H1 (cell line): ENCODE measurements at regions not wholly inside any gene's neighbourhood (a gene's known extent, or its start where the extent isn't known, plus 50 kb on each side); places are given as distances from the start of the nearest gene placed in this dataset.

Experiments used
- CTCF ChIA-PET: fragments of 300-600 bp; sonication (Branson Sonifier 250); formaldehyde crosslinking; loops from one replicate; lab custom pipeline; 2021; ENCODE audit not compliant: partially characterized antibody; lab: Charles Lee
- POLR2A ChIA-PET: fragments of 300-600 bp; sonication (Branson Sonifier 250); formaldehyde crosslinking; loops from one replicate; lab custom pipeline; 2021; ENCODE audit warnings: inconsistent platforms; ENCODE audit not compliant: partially characterized antibody; lab: Charles Lee
- DNase-seq, 2 experiments: peaks; one replicate each; pipeline versions ENCODE4 v3.0.0 to v3.0.0-alpha.2; 2010 to 2022; ENCODE audit warnings: low spot score in 2 of 2, low read depth in 1 of 2, mixed read lengths in 1 of 2
- FAIRE-seq: peaks from 2 replicates; lab custom pipeline; 2011; peaks lifted over from hg19 to GRCh38; lab: Jason Lieb, UNC
- H2AFZ ChIP-seq: 2 replicates; pipeline ENCODE4 v1.8.1; 2012; ENCODE audit warnings: low read length, inconsistent platforms
- H2AK5ac ChIP-seq: 2 replicates; pipeline ENCODE4 v1.6.1; 2013; ENCODE audit warnings: low read depth, low read length
- H2BK120ac ChIP-seq: replicated peaks from 2 replicates; pipeline ENCODE3; 2013; ENCODE audit warnings: low read depth, low read length, inconsistent platforms
- H2BK12ac ChIP-seq: 2 replicates; pipeline ENCODE4 v1.6.1; 2013; ENCODE audit warnings: low read depth, low read length
- H2BK15ac ChIP-seq: 2 replicates; pipeline ENCODE4 v1.6.1; 2013; ENCODE audit warnings: low read length
- H2BK20ac ChIP-seq: 2 replicates; pipeline ENCODE4 v1.6.1; 2013; ENCODE audit warnings: low read length
- H2BK5ac ChIP-seq: 2 replicates; pipeline ENCODE4 v1.6.1; 2013; ENCODE audit warnings: low read depth, low read length
- H3K14ac ChIP-seq: 2 replicates; pipeline ENCODE4 v1.6.1; 2013; ENCODE audit warnings: inconsistent platforms; ENCODE audit not compliant: insufficient read length
- H3K18ac ChIP-seq: 2 replicates; pipeline ENCODE4 v1.6.1; 2013; ENCODE audit warnings: low read length; ENCODE audit errors: extremely low read depth
- H3K23ac ChIP-seq: 2 replicates; pipeline ENCODE4 v1.6.1; 2013; ENCODE audit warnings: inconsistent platforms; ENCODE audit not compliant: insufficient read length
- H3K23me2 ChIP-seq: 2 replicates; pipeline ENCODE4 v1.6.1; 2013; ENCODE audit warnings: low read depth, low read length
- H3K27ac ChIP-seq: 2 replicates; pipeline ENCODE4 v1.6.1; 2011; ENCODE audit warnings: low read depth, low read length, inconsistent platforms
- H3K27me3 ChIP-seq, 4 experiments: replicated peaks in 1 of 4; 1 replicate in 1 of 4; 2 replicates in 3 of 4; pipeline versions ENCODE4 v1.6.1 to v1.8.1; 2011 to 2013; ENCODE audit warnings: low read length in 3 of 4, mild to moderate bottlenecking in 3 of 4, inconsistent platforms in 2 of 4, mixed read lengths in 2 of 4, moderate library complexity in 1 of 4; ENCODE audit not compliant: control insufficient read depth in 3 of 4, insufficient read depth in 3 of 4; ENCODE audit errors: extremely low read depth in 1 of 4
- H3K36me3 ChIP-seq, 4 experiments: 2 replicates each; pipeline versions ENCODE4 v1.6.1 to v1.8.1; 2011 to 2013; ENCODE audit warnings: mild to moderate bottlenecking in 4 of 4, low read length in 3 of 4, moderate library complexity in 2 of 4, control low read depth in 1 of 4, inconsistent platforms in 1 of 4; ENCODE audit not compliant: insufficient read depth in 4 of 4, control insufficient read depth in 2 of 4
- H3K4ac ChIP-seq: replicated peaks from 2 replicates; pipeline ENCODE3; 2013; ENCODE audit warnings: low read length, low read depth, mixed read lengths, inconsistent platforms; ENCODE audit not compliant: insufficient read length
- H3K4me1 ChIP-seq, 4 experiments: replicated peaks in 1 of 4; 1 replicate in 1 of 4; 2 replicates in 3 of 4; pipeline versions ENCODE4 v1.6.1 to v1.8.1; 2011 to 2013; ENCODE audit warnings: low read length in 3 of 4, inconsistent platforms in 2 of 4, mixed read lengths in 1 of 4; ENCODE audit not compliant: insufficient read depth in 4 of 4, control insufficient read depth in 3 of 4
- H3K4me2 ChIP-seq, 2 experiments: 2 replicates each; pipeline versions ENCODE4 v1.6.1 to v1.8.1; 2011 to 2013; ENCODE audit warnings: low read depth in 2 of 2, low read length in 2 of 2, control low read depth in 1 of 2, inconsistent platforms in 1 of 2, mild to moderate bottlenecking in 1 of 2; ENCODE audit not compliant: insufficient read depth in 1 of 2
- H3K4me3 ChIP-seq, 4 experiments: fragments of 200-600, 300-600 bp in 1 of 4; sonication (generic), shearing (Covaris generic), sonication (Bioruptor Twin) in 1 of 4; 2 replicates each; pipeline versions ENCODE4 v1.5.1 to v1.8.1; 2011 to 2016; ENCODE audit warnings: low read length in 4 of 4, low read depth in 3 of 4, control low read depth in 2 of 4, inconsistent platforms in 2 of 4, mild to moderate bottlenecking in 2 of 4, mixed read lengths in 1 of 4, moderate library complexity in 1 of 4; ENCODE audit not compliant: insufficient read depth in 2 of 4; ENCODE audit errors: extremely low read depth in 1 of 4
- H3K56ac ChIP-seq: replicated peaks from 2 replicates; pipeline ENCODE3; 2013; ENCODE audit warnings: low read depth, mild to moderate bottlenecking, mixed read lengths, low read length, inconsistent platforms; ENCODE audit not compliant: insufficient read length
- H3K79me1 ChIP-seq: 2 replicates; pipeline ENCODE4 v1.6.1; 2013; ENCODE audit warnings: low read depth, low read length, control low read depth
- H3K79me2 ChIP-seq, 2 experiments: 2 replicates each; pipeline versions ENCODE4 v1.6.1 to v1.8.1; 2012 to 2013; ENCODE audit warnings: low read length in 2 of 2, mild to moderate bottlenecking in 2 of 2, inconsistent platforms in 1 of 2; ENCODE audit not compliant: insufficient read depth in 2 of 2, control insufficient read depth in 1 of 2
- H3K9ac ChIP-seq, 4 experiments: replicated peaks in 1 of 4; 1 replicate in 1 of 4; 2 replicates in 3 of 4; pipeline versions ENCODE4 v1.6.1 to v1.8.1; 2011 to 2013; ENCODE audit warnings: low read depth in 3 of 4, low read length in 3 of 4, control low read depth in 2 of 4, mild to moderate bottlenecking in 2 of 4, moderate library complexity in 2 of 4, inconsistent platforms in 1 of 4; ENCODE audit errors: extremely low read depth in 1 of 4
- H3K9me3 ChIP-seq, 2 experiments: 2 replicates each; pipeline versions ENCODE4 v1.6.1 to v1.8.1; 2012 to 2013; ENCODE audit warnings: mild to moderate bottlenecking in 2 of 2, moderate library complexity in 2 of 2, control low read depth in 1 of 2, inconsistent platforms in 1 of 2, low read depth in 1 of 2, low read length in 1 of 2, mixed read lengths in 1 of 2; ENCODE audit not compliant: insufficient read depth in 2 of 2
- H4K20me1 ChIP-seq, 2 experiments: replicated peaks in 1 of 2; 2 replicates each; pipeline versions ENCODE3 to v1.8.1; 2011 to 2013; ENCODE audit warnings: inconsistent platforms in 2 of 2, low read length in 2 of 2, mild to moderate bottlenecking in 1 of 2; ENCODE audit not compliant: insufficient read depth in 2 of 2, control insufficient read depth in 1 of 2
- H4K5ac ChIP-seq: 2 replicates; pipeline ENCODE4 v1.6.1; 2013; ENCODE audit warnings: low read length, low read depth, mixed read lengths, inconsistent platforms; ENCODE audit not compliant: insufficient read length
- H4K8ac ChIP-seq: 2 replicates; pipeline ENCODE4 v1.8.0; 2013; ENCODE audit warnings: mild to moderate bottlenecking, moderate library complexity, low read length, inconsistent platforms; ENCODE audit not compliant: insufficient read depth; ENCODE audit errors: extremely low read depth
- H4K91ac ChIP-seq: replicated peaks from 2 replicates; pipeline ENCODE3; 2013; ENCODE audit warnings: low read length, mixed read lengths, inconsistent platforms; ENCODE audit not compliant: insufficient read length
- BRCA1 ChIP-seq: IDR thresholded peaks from 2 replicates; pipeline ENCODE4 v1.6.1; 2012; ENCODE audit warnings: low read depth, low read length, improper control_type of control experiment
- CBX5 ChIP-seq: fragments of 300-800, 300-1000 bp; sonication (generic); IDR thresholded peaks from 2 replicates; pipeline ENCODE4 v1.7.1; 2016; ENCODE audit warnings: antibody characterized with exemption, low read length, low read depth
- CBX8 ChIP-seq: fragments of 300-800, 300-1000 bp; sonication (generic); IDR thresholded peaks from 2 replicates; pipeline ENCODE4 v1.7.1; 2016; ENCODE audit warnings: low read depth, low read length, borderline replicate concordance
- CHD1 ChIP-seq: IDR thresholded peaks from 2 replicates; pipeline ENCODE4 v1.6.1; 2012; ENCODE audit warnings: low read depth, low read length, improper control_type of control experiment
- GABPA ChIP-seq: IDR thresholded peaks from 2 replicates; pipeline ENCODE4 v1.6.1; 2011; ENCODE audit warnings: mild to moderate bottlenecking, low read length, moderate library complexity, borderline replicate concordance; ENCODE audit not compliant: insufficient read depth
- KDM4A ChIP-seq: IDR thresholded peaks from one replicate; pipeline ENCODE4 v1.7.1; 2012; ENCODE audit warnings: low read depth, mild to moderate bottlenecking, moderate library complexity, low read length, inconsistent platforms; ENCODE audit not compliant: severe bottlenecking
- PHF8 ChIP-seq: fragments of 200-600 bp; sonication (generic); conservative IDR thresholded peaks from 2 replicates; pipeline ENCODE4 v1.7.1; 2012; ENCODE audit warnings: low read depth, mild to moderate bottlenecking, inconsistent platforms, low read length, moderate library complexity
- POLR2AphosphoS5 ChIP-seq: IDR thresholded peaks from 2 replicates; pipeline ENCODE4 v1.6.1; 2011; ENCODE audit warnings: low read depth, low read length
- RFX5 ChIP-seq: IDR thresholded peaks from 2 replicates; pipeline ENCODE4 v1.6.1; 2011; ENCODE audit warnings: low read depth, low read length, improper control_type of control experiment, borderline replicate concordance
- SRF ChIP-seq: IDR thresholded peaks from 2 replicates; pipeline ENCODE4 v1.6.1; 2011; ENCODE audit warnings: mild to moderate bottlenecking, low read depth, low read length, moderate library complexity
- WGBS, 2 experiments: shearing (Covaris generic) in 1 of 2; methylation state at CpG; one replicate each; pipeline versions ENCODE4 v1.1.6 to v1.1.7; 2013 to 2015; ENCODE audit warnings: low lambda C conversion rate in 2 of 2, mixed read lengths in 2 of 2, inconsistent platforms in 1 of 2, low coverage in 1 of 2, missing lambda C conversion rate in 1 of 2; ENCODE audit not compliant: insufficient replicate concordance in 2 of 2, insufficient coverage in 1 of 2, insufficient read length in 1 of 2; ENCODE audit errors: extremely low coverage in 1 of 2, missing lambda C conversion rate in 1 of 2; 5-methylcytosine and 5-hydroxymethylcytosine counted together
- TF ChIP-seq, protein P1 (sequence below): IDR thresholded peaks from 2 replicates; pipeline ENCODE4 v1.6.1; 2011; ENCODE audit warnings: low read length, improper control_type of control experiment

- no peak for TF ChIP-seq POLR2AphosphoS5
Measured at GRCh38 chr10:8967061-8967460, 912.6 kb downstream of the GATA3 start (continued).

GRCh38 chr10:8969853-8970252, 915.4 kb downstream of the GATA3 start:
- H3K56ac ChIP-seq = no peak overlapping the region
- no peak overlapping the region for H2BK120ac ChIP-seq
- no peak overlapping the region for H2AFZ ChIP-seq
- H2AK5ac ChIP-seq = no peak overlapping the region
- no peak overlapping the region for H3K4me2 ChIP-seq
- no peak overlapping the region for H4K91ac ChIP-seq
- H3K79me2 ChIP-seq = no peaks in the 10 kb centered on the region
- no peak overlapping the region for H4K5ac ChIP-seq
- no peaks in the 10 kb centered on the region for H3K79me1 ChIP-seq
- H3K4me3 ChIP-seq = no peak overlapping the region
- TF ChIP-seq BRCA1 (no peak), CHD1 (no peak), RFX5 (no peak), CBX5 (no peak), CBX8 (no peak), GABPA (no peak), KDM4A (no peak), SRF (no peak), PHF8 (no peak)
- TF ChIP-seq, protein P1, sequence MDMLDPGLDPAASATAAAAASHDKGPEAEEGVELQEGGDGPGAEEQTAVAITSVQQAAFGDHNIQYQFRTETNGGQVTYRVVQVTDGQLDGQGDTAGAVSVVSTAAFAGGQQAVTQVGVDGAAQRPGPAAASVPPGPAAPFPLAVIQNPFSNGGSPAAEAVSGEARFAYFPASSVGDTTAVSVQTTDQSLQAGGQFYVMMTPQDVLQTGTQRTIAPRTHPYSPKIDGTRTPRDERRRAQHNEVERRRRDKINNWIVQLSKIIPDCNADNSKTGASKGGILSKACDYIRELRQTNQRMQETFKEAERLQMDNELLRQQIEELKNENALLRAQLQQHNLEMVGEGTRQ = no peak
- no peaks in the 10 kb centered on the region for H4K20me1 ChIP-seq
- H3K27me3 ChIP-seq = no peaks in the 10 kb centered on the region
- H4K8ac ChIP-seq = no peak overlapping the region
- H3K9me3 ChIP-seq = no peaks in the 10 kb centered on the region
- no peak overlapping the region for H3K4ac ChIP-seq
- ChIA-PET POLR2A (no interaction called here), CTCF (no interaction called here)
- WGBS, 2 experiments = 94% methylated on average over 1 of the region's 1 CpG; no CpG with 5 or more reads in 1 of the 2 experiments
- H3K23ac ChIP-seq = no peak overlapping the region
- no peak overlapping the region for H3K14ac ChIP-seq
- H3K27ac ChIP-seq = no peak overlapping the region
- H2BK15ac ChIP-seq = no peak overlapping the region
- no peaks in the 10 kb centered on the region for H3K23me2 ChIP-seq
- no peak overlapping the region for H2BK12ac ChIP-seq
- H3K9ac ChIP-seq = no peak overlapping the region
- FAIRE-seq (no peak), DNase-seq (no peak)
- no peak overlapping the region for H3K18ac ChIP-seq
- no peaks in the 10 kb centered on the region for H3K4me1 ChIP-seq
- H2BK20ac ChIP-seq = no peak overlapping the region
- no peaks in the 10 kb centered on the region for H3K36me3 ChIP-seq
- no peak overlapping the region for H2BK5ac ChIP-seq
